NCI-H524 treated with DMSO at 0.1 percent for 48 hours (cell line): ENCODE measurements at regions not wholly inside any gene's neighbourhood (a gene's known extent, or its start where the extent isn't known, plus 50 kb on each side); places are given as distances from the start of the nearest gene placed in this dataset.
"Not testable (repeated sequence)": the region's sequence is repeated elsewhere in the genome, so short reads cannot be mapped to it uniquely, and the experiment has no call there.

Experiments
- DNase-seq: peaks from one replicate; lab custom pipeline; 2025; lab: John Stamatoyannopoulos, UW

GRCh38 chr6:135555550-135555949, 58.0 kb upstream of the AHI1 start:
- no peak for DNase-seq

- no peak for DNase-seq
Measured at GRCh38 chr6:135557582-135557981, 60.0 kb upstream of the AHI1 start.

GRCh38 chr6:135565605-135566004, 68.1 kb upstream of the AHI1 start:
- DNase-seq = not testable (repeated sequence)

GRCh38 chr6:135566311-135567068, 69.0 kb upstream of the AHI1 start:
- DNase-seq = no peak

- no peak for DNase-seq
Measured at GRCh38 chr6:135567375-135568083, 70.0 kb upstream of the AHI1 start.

- no peak for DNase-seq
Measured at GRCh38 chr6:135568379-135568778, 70.8 kb upstream of the AHI1 start.

- no peak for DNase-seq
Measured at GRCh38 chr6:135572051-135572450, 74.5 kb upstream of the AHI1 start.

GRCh38 chr6:135575629-135576028, 78.1 kb upstream of the AHI1 start:
- no peak for DNase-seq

- no peak for DNase-seq
Measured at GRCh38 chr6:135576055-135576454, 78.5 kb upstream of the AHI1 start.

- DNase-seq = no peak
Measured at GRCh38 chr6:135577059-135577538, 79.6 kb upstream of the AHI1 start.

- DNase-seq = no peak
Measured at GRCh38 chr6:135578976-135579375, 81.4 kb upstream of the AHI1 start.

- DNase-seq = no peak
Measured at GRCh38 chr6:135581211-135581610, 83.7 kb upstream of the AHI1 start.

GRCh38 chr6:135583256-135583761, 85.8 kb upstream of the AHI1 start:
- DNase-seq = no peak

GRCh38 chr6:135586388-135586787, 88.8 kb upstream of the AHI1 start:
- no peak for DNase-seq

GRCh38 chr6:135586844-135587243, 89.3 kb upstream of the AHI1 start:
- DNase-seq = no peak

GRCh38 chr6:135592276-135592675, 94.7 kb upstream of the AHI1 start:
- DNase-seq = no peak

- DNase-seq = no peak
Measured at GRCh38 chr6:135594000-135594399, 96.5 kb upstream of the AHI1 start.

GRCh38 chr6:135600086-135600702, 102.7 kb upstream of the AHI1 start:
- DNase-seq = peak; percentile 58

GRCh38 chr6:135600931-135601330, 103.4 kb upstream of the AHI1 start:
- DNase-seq = no peak

GRCh38 chr6:135601857-135602256, 104.3 kb upstream of the AHI1 start:
- DNase-seq = no peak

GRCh38 chr6:135603249-135603648, 105.7 kb upstream of the AHI1 start:
- no peak for DNase-seq

- no peak for DNase-seq
Measured at GRCh38 chr6:135604035-135604860, 106.7 kb upstream of the AHI1 start.
